ENCODE measurements at regions not wholly inside any gene's neighbourhood (a gene's known extent, or its start where the extent isn't known, plus 50 kb on each side); places are given as distances from the start of the nearest gene placed in this dataset.

- no peak for TF ChIP-seq USF1 (IDR thresholded peaks at IDR 0.05)
- no peak for TF ChIP-seq NFIC (IDR thresholded peaks at IDR 0.05)
- no peak for TF ChIP-seq CREB1 (IDR thresholded peaks at IDR 0.05; ENCODE audit: low read depth)
- no peak for TF ChIP-seq CEBPB (IDR thresholded peaks at IDR 0.05)
- TF ChIP-seq, protein P1, sequence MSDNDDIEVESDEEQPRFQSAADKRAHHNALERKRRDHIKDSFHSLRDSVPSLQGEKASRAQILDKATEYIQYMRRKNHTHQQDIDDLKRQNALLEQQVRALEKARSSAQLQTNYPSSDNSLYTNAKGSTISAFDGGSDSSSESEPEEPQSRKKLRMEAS (IDR thresholded peaks at IDR 0.05) = no peak
- no peak for TF ChIP-seq ZBTB7A (IDR thresholded peaks at IDR 0.05; ENCODE audit: low read depth)
- TF ChIP-seq EGR1 (IDR thresholded peaks at IDR 0.05) = no peak
- TF ChIP-seq TCF12 (IDR thresholded peaks at IDR 0.05; ENCODE audit: low read depth) = no peak
- TF ChIP-seq RAD21 (IDR thresholded peaks at IDR 0.05; ENCODE audit: low read depth) = no peak
- TF ChIP-seq, protein P2, sequence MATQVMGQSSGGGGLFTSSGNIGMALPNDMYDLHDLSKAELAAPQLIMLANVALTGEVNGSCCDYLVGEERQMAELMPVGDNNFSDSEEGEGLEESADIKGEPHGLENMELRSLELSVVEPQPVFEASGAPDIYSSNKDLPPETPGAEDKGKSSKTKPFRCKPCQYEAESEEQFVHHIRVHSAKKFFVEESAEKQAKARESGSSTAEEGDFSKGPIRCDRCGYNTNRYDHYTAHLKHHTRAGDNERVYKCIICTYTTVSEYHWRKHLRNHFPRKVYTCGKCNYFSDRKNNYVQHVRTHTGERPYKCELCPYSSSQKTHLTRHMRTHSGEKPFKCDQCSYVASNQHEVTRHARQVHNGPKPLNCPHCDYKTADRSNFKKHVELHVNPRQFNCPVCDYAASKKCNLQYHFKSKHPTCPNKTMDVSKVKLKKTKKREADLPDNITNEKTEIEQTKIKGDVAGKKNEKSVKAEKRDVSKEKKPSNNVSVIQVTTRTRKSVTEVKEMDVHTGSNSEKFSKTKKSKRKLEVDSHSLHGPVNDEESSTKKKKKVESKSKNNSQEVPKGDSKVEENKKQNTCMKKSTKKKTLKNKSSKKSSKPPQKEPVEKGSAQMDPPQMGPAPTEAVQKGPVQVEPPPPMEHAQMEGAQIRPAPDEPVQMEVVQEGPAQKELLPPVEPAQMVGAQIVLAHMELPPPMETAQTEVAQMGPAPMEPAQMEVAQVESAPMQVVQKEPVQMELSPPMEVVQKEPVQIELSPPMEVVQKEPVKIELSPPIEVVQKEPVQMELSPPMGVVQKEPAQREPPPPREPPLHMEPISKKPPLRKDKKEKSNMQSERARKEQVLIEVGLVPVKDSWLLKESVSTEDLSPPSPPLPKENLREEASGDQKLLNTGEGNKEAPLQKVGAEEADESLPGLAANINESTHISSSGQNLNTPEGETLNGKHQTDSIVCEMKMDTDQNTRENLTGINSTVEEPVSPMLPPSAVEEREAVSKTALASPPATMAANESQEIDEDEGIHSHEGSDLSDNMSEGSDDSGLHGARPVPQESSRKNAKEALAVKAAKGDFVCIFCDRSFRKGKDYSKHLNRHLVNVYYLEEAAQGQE (IDR thresholded peaks at IDR 0.05; ENCODE audit: low read depth) = no peak
- TF ChIP-seq YY1 (IDR thresholded peaks at IDR 0.05; ENCODE audit: low read depth) = no peak
- TF ChIP-seq TAF1 (IDR thresholded peaks at IDR 0.05; ENCODE audit: low read depth) = no peak
- TF ChIP-seq EP300 (IDR thresholded peaks at IDR 0.05; ENCODE audit: borderline replicate concordance) = no peak
- no peak for TF ChIP-seq TEAD4 (IDR thresholded peaks at IDR 0.05)
- TF ChIP-seq FOXM1 (IDR thresholded peaks at IDR 0.05; ENCODE audit: borderline replicate concordance, low read depth) = no peak
These were observed 181.1 kb upstream of the UBL3 start for GRCh38 chr13:30031488-30031887.

- TF ChIP-seq ZBTB7A (IDR thresholded peaks at IDR 0.05; ENCODE audit: low read depth) = no peak
These were observed 179.8 kb upstream of the UBL3 start for GRCh38 chr13:30030141-30030750.

DNA sequence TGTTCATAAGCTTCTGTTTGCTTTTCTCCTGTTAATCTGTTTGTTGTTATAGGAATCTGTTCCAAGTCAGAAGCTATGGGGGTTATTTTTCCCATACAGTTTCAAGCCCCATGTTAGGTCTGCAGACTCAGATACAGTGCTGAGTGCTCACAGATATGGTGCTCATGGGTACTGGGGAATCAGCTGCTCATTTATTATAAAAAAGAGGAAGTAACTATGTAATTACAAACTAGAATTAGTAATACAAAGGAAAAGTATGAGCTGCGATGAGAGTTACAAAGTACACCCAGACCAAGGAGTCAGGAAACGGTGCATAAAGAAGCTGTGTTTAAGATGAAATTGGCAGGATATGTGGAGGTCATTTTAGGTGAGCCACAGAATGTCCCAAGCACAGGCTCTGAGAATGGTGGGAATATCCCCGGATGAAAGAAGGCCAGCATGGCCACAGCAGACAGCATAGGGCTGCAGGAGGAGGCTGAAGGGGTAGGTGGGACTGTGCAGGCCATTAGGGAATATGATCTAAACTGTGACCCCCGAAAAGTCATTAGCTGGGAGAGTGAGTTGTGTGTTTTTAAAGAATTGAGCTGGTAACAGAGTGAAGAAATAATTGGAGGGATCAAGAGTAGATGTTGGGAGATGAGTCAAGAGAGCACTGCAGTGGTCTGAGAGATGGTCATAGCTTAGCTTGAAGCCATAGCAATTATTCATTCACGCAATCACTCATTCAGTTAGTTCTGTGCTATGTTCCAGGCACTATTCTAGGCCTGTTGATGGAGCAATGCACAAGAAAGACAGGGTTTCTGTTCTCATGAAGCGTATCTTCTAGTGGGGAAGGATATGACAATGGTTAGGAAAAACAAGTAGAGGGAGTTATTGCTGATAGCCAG is 177.4 kb upstream of the UBL3 start:
- TF ChIP-seq FOXM1 (IDR thresholded peaks at IDR 0.05; ENCODE audit: borderline replicate concordance, low read depth) = no peak
- TF ChIP-seq RAD21 (IDR thresholded peaks at IDR 0.05; ENCODE audit: low read depth) = no peak
- TF ChIP-seq USF1 (IDR thresholded peaks at IDR 0.05) = no peak
- TF ChIP-seq CEBPB (IDR thresholded peaks at IDR 0.05) = no peak

DNA sequence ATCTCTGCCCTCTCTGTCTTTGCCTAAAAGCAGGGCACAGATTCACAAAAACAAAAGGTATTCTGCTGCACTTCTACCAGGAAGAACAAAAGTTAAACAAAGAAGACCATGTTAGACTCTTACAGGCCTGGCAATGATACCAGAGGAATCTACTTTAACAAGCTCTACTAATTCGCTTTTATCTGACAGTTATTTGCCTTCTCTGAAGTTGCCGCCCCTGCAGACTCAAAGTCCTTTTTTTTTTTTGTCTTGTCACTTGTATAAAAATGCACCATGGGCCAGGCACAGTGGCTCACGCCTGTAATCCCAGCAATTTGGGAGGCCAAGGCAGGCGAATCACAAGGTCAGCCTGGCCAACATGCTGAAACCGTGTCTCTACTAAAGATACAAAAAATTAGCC is 176.5 kb upstream of the UBL3 start:
- TF ChIP-seq USF1 (IDR thresholded peaks at IDR 0.05) = no peak
- no peak for TF ChIP-seq FOXM1 (IDR thresholded peaks at IDR 0.05; ENCODE audit: borderline replicate concordance, low read depth)
- TF ChIP-seq ZBTB7A (IDR thresholded peaks at IDR 0.05; ENCODE audit: low read depth) = no peak
- TF ChIP-seq TEAD4 (IDR thresholded peaks at IDR 0.05) = no peak
- TF ChIP-seq, protein P2 (IDR thresholded peaks at IDR 0.05; ENCODE audit: low read depth) = no peak
- TF ChIP-seq, protein P1 (IDR thresholded peaks at IDR 0.05) = no peak
- TF ChIP-seq RAD21 (IDR thresholded peaks at IDR 0.05; ENCODE audit: low read depth) = no peak
- TF ChIP-seq YY1 (IDR thresholded peaks at IDR 0.05; ENCODE audit: low read depth) = no peak
- no peak for TF ChIP-seq EP300 (IDR thresholded peaks at IDR 0.05; ENCODE audit: borderline replicate concordance)
- TF ChIP-seq CEBPB (IDR thresholded peaks at IDR 0.05) = no peak
- no peak for TF ChIP-seq TAF1 (IDR thresholded peaks at IDR 0.05; ENCODE audit: low read depth)
- no peak for TF ChIP-seq CREB1 (IDR thresholded peaks at IDR 0.05; ENCODE audit: low read depth)
- no peak for TF ChIP-seq NFIC (IDR thresholded peaks at IDR 0.05)
- no peak for TF ChIP-seq TCF12 (IDR thresholded peaks at IDR 0.05; ENCODE audit: low read depth)
- TF ChIP-seq EGR1 (IDR thresholded peaks at IDR 0.05) = no peak

GRCh38 chr13:30026093-30026492 is 175.7 kb upstream of the UBL3 start:
- TF ChIP-seq, protein P1 (IDR thresholded peaks at IDR 0.05) = no peak
- no peak for TF ChIP-seq TAF1 (IDR thresholded peaks at IDR 0.05; ENCODE audit: low read depth)
- TF ChIP-seq RAD21 (IDR thresholded peaks at IDR 0.05; ENCODE audit: low read depth) = no peak
- no peak for TF ChIP-seq EGR1 (IDR thresholded peaks at IDR 0.05)
- TF ChIP-seq TEAD4 (IDR thresholded peaks at IDR 0.05) = no peak
- TF ChIP-seq CEBPB (IDR thresholded peaks at IDR 0.05) = no peak
- no peak for TF ChIP-seq NFIC (IDR thresholded peaks at IDR 0.05)
- no peak for TF ChIP-seq YY1 (IDR thresholded peaks at IDR 0.05; ENCODE audit: low read depth)
- TF ChIP-seq, protein P2 (IDR thresholded peaks at IDR 0.05; ENCODE audit: low read depth) = no peak
- no peak for TF ChIP-seq FOXM1 (IDR thresholded peaks at IDR 0.05; ENCODE audit: borderline replicate concordance, low read depth)
- TF ChIP-seq USF1 (IDR thresholded peaks at IDR 0.05) = no peak
- no peak for TF ChIP-seq EP300 (IDR thresholded peaks at IDR 0.05; ENCODE audit: borderline replicate concordance)
- TF ChIP-seq ZBTB7A (IDR thresholded peaks at IDR 0.05; ENCODE audit: low read depth) = no peak
- no peak for TF ChIP-seq CREB1 (IDR thresholded peaks at IDR 0.05; ENCODE audit: low read depth)
- no peak for TF ChIP-seq TCF12 (IDR thresholded peaks at IDR 0.05; ENCODE audit: low read depth)

All from Ishikawa (cell line).